Testis (tissue), 2 donors: ENCODE measurements at regions not wholly inside any gene's neighbourhood (a gene's known extent, or its start where the extent isn't known, plus 50 kb on each side); places are given as distances from the start of the nearest gene placed in this dataset.

Experiments
- DNase-seq: peaks from one replicate; pipeline ENCODE4 v3.0.0-alpha.2; 2019
- H3K27ac ChIP-seq, 2 donors: fragments of 200-600 bp; sonication (generic); one replicate each; pipeline ENCODE4 v1.5.1; 2019
- H3K27me3 ChIP-seq: fragments of 200-600 bp; sonication (generic); one replicate; pipeline ENCODE4 v1.5.1; 2019
- H3K36me3 ChIP-seq: fragments of 200-600 bp; sonication (generic); one replicate; pipeline ENCODE4 v1.5.1; 2017; ENCODE audit warnings: low read depth; ENCODE audit errors: missing control alignments
- H3K4me1 ChIP-seq: fragments of 200-600 bp; sonication (generic); one replicate; pipeline ENCODE4 v1.5.1; 2019
- H3K4me3 ChIP-seq, 2 donors: fragments of 200-600 bp; sonication (generic); one replicate each; pipeline ENCODE4 v1.5.1; 2017 to 2019
- H3K9me3 ChIP-seq: fragments of 200-600 bp; sonication (generic); one replicate; pipeline ENCODE4 v1.5.1; 2017
- CTCF ChIP-seq, 3 experiments: fragments of 450-650 bp in 2 of 3; fragments of 200-600 bp in 1 of 3; sonication (generic) in 1 of 3; IDR thresholded peaks; one replicate each; pipeline ENCODE4 v1.5.1; 2016 to 2019; ENCODE audit warnings: antibody characterized with exemption in 3 of 3, mild to moderate bottlenecking in 2 of 3, moderate library complexity in 1 of 3
- POLR2A ChIP-seq: fragments of 450-650 bp; IDR thresholded peaks from one replicate; pipeline ENCODE4 v1.6.1; 2017; ENCODE audit warnings: antibody characterized with exemption, mild to moderate bottlenecking, moderate library complexity
- WGBS, 2 donors: methylation state at CpG; one replicate each; pipeline ENCODE4 v1.1.5; 2018; 5-methylcytosine and 5-hydroxymethylcytosine counted together
- intact Hi-C: fragments of 100-400 bp; cut with DNase I; formaldehyde crosslinking; loops from one replicate; pipeline ENCODE4 v1.15.1; 2023; ENCODE audit warnings: low total_unique reads

DNA sequence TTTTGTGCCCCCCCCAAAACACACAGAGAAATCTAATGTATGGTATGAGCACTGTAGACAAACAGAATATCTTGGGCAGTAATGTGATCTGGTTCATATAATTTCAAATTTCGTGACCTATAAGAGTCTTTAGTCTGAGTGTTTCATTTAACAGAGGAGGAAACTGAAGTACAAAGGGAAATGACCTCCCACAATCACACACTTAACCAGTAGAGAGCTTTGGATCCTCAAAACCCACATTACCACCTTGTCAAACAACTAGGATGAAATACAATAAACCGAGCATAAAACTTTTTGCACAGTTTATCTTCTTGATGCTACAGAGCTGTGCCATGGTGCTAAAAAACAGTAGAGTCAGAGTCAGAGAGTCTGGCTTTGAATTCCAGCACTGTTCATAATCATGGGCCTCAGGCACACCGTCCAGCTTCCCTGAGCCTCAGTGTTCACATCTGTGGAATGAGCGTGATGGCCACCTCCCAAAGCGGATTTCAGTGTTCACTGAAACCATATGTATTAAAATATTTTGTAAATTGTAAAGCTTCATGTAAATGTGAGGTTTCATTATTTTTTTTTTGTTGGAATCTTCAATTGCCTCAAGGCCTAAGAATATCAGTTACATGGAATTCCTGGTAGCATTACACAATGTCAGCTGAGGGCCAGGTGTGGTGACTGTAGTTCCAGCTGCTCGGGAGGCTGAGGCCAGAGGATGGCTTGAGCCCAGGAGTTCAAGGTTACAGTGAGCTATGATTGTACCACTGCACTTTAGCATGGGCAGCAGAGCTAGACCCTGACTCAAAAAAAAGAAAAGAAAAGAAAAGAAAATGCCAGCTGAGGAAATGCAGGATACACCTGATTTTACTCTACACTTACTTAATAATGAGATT lies 126.4 kb upstream of the FRY start:
- intact Hi-C loops = no loop called here
- H3K4me1 ChIP-seq = no peaks in the 10 kb centered on the region
- no peaks in the 10 kb centered on the region for H3K27me3 ChIP-seq
- H3K36me3 ChIP-seq = no peaks in the 10 kb centered on the region
- no peak for TF ChIP-seq CTCF (IDR thresholded peaks at IDR 0.05)
- TF ChIP-seq POLR2A = no peak
- H3K27ac ChIP-seq = no peak overlapping the region
- H3K9me3 ChIP-seq = no peaks in the 10 kb centered on the region
- no peak for DNase-seq
- no peak overlapping the region for H3K4me3 ChIP-seq
- WGBS, 2 donors = 73 to 78% methylated on average over 6 of the region's 6 CpGs

- TF ChIP-seq CTCF (IDR thresholded peaks at IDR 0.05) (no peak), POLR2A (no peak)
- no peaks in the 10 kb centered on the region for H3K27me3 ChIP-seq
- H3K4me1 ChIP-seq = no peaks in the 10 kb centered on the region
- no peaks in the 10 kb centered on the region for H3K36me3 ChIP-seq
- no peak overlapping the region for H3K27ac ChIP-seq
- H3K9me3 ChIP-seq = no peaks in the 10 kb centered on the region
- intact Hi-C loops = no loop called here
- WGBS, 2 donors = 60 to 62% methylated on average over 11 of the region's 11 CpGs
- DNase-seq = no peak
- H3K4me3 ChIP-seq = no peak overlapping the region
Observed at GRCh38 chr13:31905961-31906360, 125.6 kb upstream of the FRY start.

GRCh38 chr13:31908696-31909411 lies 122.7 kb upstream of the FRY start:
- DNase-seq = no peak
- H3K4me1 ChIP-seq = no peaks in the 10 kb centered on the region
- no peaks in the 10 kb centered on the region for H3K27me3 ChIP-seq
- H3K4me3 ChIP-seq = no peak overlapping the region
- H3K27ac ChIP-seq = no peak overlapping the region
- TF ChIP-seq POLR2A (no peak), CTCF (IDR thresholded peaks at IDR 0.05) (no peak)
- no peaks in the 10 kb centered on the region for H3K36me3 ChIP-seq
- H3K9me3 ChIP-seq = no peaks in the 10 kb centered on the region
- intact Hi-C loops = no loop called here
- WGBS, 2 donors = 42 to 44% methylated on average over 4 of the region's 4 CpGs

DNA sequence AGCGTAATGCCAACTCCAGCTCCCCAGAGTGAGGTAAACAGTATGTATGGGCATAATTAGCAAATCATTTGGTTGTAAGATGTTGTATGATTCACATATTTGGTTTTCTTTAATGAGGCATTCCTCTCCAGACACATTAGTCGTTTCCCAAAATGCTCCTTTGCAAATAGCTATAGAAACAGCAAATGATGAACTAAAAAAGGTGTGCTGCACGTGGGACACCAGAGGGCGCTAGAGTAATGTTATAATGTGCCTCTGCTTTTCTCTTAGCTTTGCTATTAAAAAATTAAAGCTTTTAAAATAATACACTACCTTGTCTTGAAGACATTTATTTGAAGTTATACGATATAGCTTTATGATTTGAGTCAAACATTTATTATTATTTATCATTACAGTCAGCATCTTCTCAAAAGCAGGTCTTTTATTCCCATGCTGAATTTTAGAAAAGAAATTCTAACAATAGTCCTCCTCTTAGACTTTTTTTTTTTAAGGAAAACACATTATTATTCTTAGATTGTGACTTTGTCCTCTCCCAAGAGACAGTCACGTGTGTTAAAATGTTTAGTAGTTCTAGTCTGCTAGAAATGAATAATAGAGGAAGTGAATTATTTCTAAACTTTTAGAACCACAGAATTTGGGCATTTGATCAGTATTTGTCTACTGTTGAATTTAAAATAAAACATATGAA lies 121.6 kb upstream of the FRY start:
- no peaks in the 10 kb centered on the region for H3K9me3 ChIP-seq
- intact Hi-C loops = no loop called here
- H3K27ac ChIP-seq = no peak overlapping the region
- peak; percentile 49 for DNase-seq
- no peaks in the 10 kb centered on the region for H3K36me3 ChIP-seq
- no peaks in the 10 kb centered on the region for H3K27me3 ChIP-seq
- no peaks in the 10 kb centered on the region for H3K4me1 ChIP-seq
- peak; percentile 84 to 91 (median 88) for TF ChIP-seq CTCF (IDR thresholded peaks at IDR 0.05)
- no peak for TF ChIP-seq POLR2A
- WGBS, 2 donors = 25% methylated on average over 6 of the region's 6 CpGs
- no peak overlapping the region for H3K4me3 ChIP-seq
